Peyer's patch (tissue), 4 donors: ENCODE measurements at regions not wholly inside any gene's neighbourhood (a gene's known extent, or its start where the extent isn't known, plus 50 kb on each side); places are given as distances from the start of the nearest gene placed in this dataset.

Experiments
- DNase-seq, 3 donors: peaks; one replicate each; pipeline ENCODE4 v3.0.0-alpha.2; 2017 to 2019
- H3K27ac ChIP-seq, 4 donors: fragments of 200-600 bp; sonication (generic); one replicate each; pipeline ENCODE4 v1.5.1; 2016 to 2019
- H3K27me3 ChIP-seq, 2 donors: fragments of 200-600 bp; sonication (generic); one replicate each; pipeline ENCODE4 v1.5.1; 2019
- H3K36me3 ChIP-seq, 3 donors: fragments of 200-600 bp; sonication (generic); one replicate each; pipeline ENCODE4 v1.5.1; 2016 to 2019
- H3K4me1 ChIP-seq, 4 donors: fragments of 200-600 bp; sonication (generic); one replicate each; pipeline ENCODE4 v1.5.1; 2016 to 2019
- H3K4me3 ChIP-seq, 4 donors: fragments of 200-600 bp; sonication (generic); 1 replicate in 3 of 4; 2 replicates in 1 of 4; pipeline ENCODE4 v1.5.1; 2016 to 2019; ENCODE audit warnings: mild to moderate bottlenecking in 1 of 4
- H3K9me3 ChIP-seq, 4 donors: fragments of 200-600 bp; sonication (generic); one replicate each; pipeline ENCODE4 v1.5.1; 2016 to 2019; ENCODE audit warnings: mild to moderate bottlenecking in 1 of 4
- CTCF ChIP-seq, 6 experiments: fragments of 450-650 bp in 4 of 6; fragments of 200-600 bp in 2 of 6; sonication (generic) in 1 of 6; IDR thresholded peaks; one replicate each; pipeline ENCODE4 v1.5.1; 2017 to 2019; ENCODE audit warnings: antibody characterized with exemption in 6 of 6, mild to moderate bottlenecking in 3 of 6, moderate library complexity in 1 of 6
- POLR2A ChIP-seq, 2 donors: fragments of 450-650 bp; IDR thresholded peaks; one replicate each; pipeline ENCODE4 v1.5.1; 2017; ENCODE audit warnings: antibody characterized with exemption in 2 of 2, mild to moderate bottlenecking in 2 of 2, moderate library complexity in 2 of 2

- no peak for DNase-seq
- Histone ChIP-seq H3K27me3 (no peaks in the 10 kb centered on the region), H3K27ac (no peak overlapping the region), H3K4me1 (no peaks in the 10 kb centered on the region), H3K9me3 (no peaks in the 10 kb centered on the region), H3K36me3 (no peaks in the 10 kb centered on the region), H3K4me3 (no peak overlapping the region)
- no peak for TF ChIP-seq CTCF (IDR thresholded peaks at IDR 0.05)
- no peak for TF ChIP-seq POLR2A (IDR thresholded peaks at IDR 0.05)
Measured at GRCh38 chr5:34409373-34409772, 246.8 kb upstream of the RAI14 start.

- no peak overlapping the region for H3K4me3 ChIP-seq
- TF ChIP-seq POLR2A (IDR thresholded peaks at IDR 0.05) = no peak
- TF ChIP-seq CTCF (IDR thresholded peaks at IDR 0.05) = no peak
- H3K27ac ChIP-seq = no peak overlapping the region
- H3K36me3 ChIP-seq = no peaks in the 10 kb centered on the region
- H3K4me1 ChIP-seq = no peaks in the 10 kb centered on the region
- H3K27me3 ChIP-seq = no peaks in the 10 kb centered on the region
- DNase-seq = no peak
- no peaks in the 10 kb centered on the region for H3K9me3 ChIP-seq
Measured at GRCh38 chr5:34410411-34411139, 245.6 kb upstream of the RAI14 start.

- H3K27ac ChIP-seq = no peak overlapping the region
- TF ChIP-seq POLR2A (IDR thresholded peaks at IDR 0.05) (no peak), CTCF (IDR thresholded peaks at IDR 0.05) (no peak)
- no peaks in the 10 kb centered on the region for H3K9me3 ChIP-seq
- no peaks in the 10 kb centered on the region for H3K36me3 ChIP-seq
- no peaks in the 10 kb centered on the region for H3K27me3 ChIP-seq
- no peaks in the 10 kb centered on the region for H3K4me1 ChIP-seq
- no peak overlapping the region for H3K4me3 ChIP-seq
- no peak for DNase-seq
Measured at GRCh38 chr5:34411470-34412346, 244.4 kb upstream of the RAI14 start.

- no peak overlapping the region for H3K27ac ChIP-seq
Measured at GRCh38 chr5:34412736-34413135, 243.4 kb upstream of the RAI14 start.

More at GRCh38 chr5:34412736-34413135, 243.4 kb upstream of the RAI14 start:
- no peak for DNase-seq
- Histone ChIP-seq H3K4me3 (no peak overlapping the region), H3K9me3 (no peaks in the 10 kb centered on the region), H3K36me3 (no peaks in the 10 kb centered on the region), H3K27me3 (no peaks in the 10 kb centered on the region), H3K4me1 (no peaks in the 10 kb centered on the region)
- TF ChIP-seq CTCF (IDR thresholded peaks at IDR 0.05) = no peak
- TF ChIP-seq POLR2A (IDR thresholded peaks at IDR 0.05) = no peak
